Parathyroid adenoma (tissue), 2 donors: ENCODE measurements at regions not wholly inside any gene's neighbourhood (a gene's known extent, or its start where the extent isn't known, plus 50 kb on each side); places are given as distances from the start of the nearest gene placed in this dataset.

ENCODE experiments used
- H2AFZ ChIP-seq: fragments of 300-600 bp; sonication (generic); one replicate; pipeline ENCODE4 v1.7.0; 2017; ENCODE audit warnings: antibody characterized with exemption, mild to moderate bottlenecking
- H3K27ac ChIP-seq: fragments of 300-600 bp; sonication (generic); one replicate; pipeline ENCODE4 v1.7.0; 2017
- H3K27me3 ChIP-seq: fragments of 300-600 bp; sonication (generic); one replicate; pipeline ENCODE4 v1.7.0; 2017; ENCODE audit warnings: low read length; ENCODE audit not compliant: control insufficient read depth, insufficient read depth
- H3K36me3 ChIP-seq: fragments of 300-600 bp; sonication (generic); one replicate; pipeline ENCODE4 v1.7.0; 2017; ENCODE audit warnings: low read length; ENCODE audit not compliant: control insufficient read depth, insufficient read depth
- H3K4me1 ChIP-seq: fragments of 300-600 bp; sonication (generic); one replicate; pipeline ENCODE4 v1.7.0; 2017; ENCODE audit warnings: control low read depth
- H3K4me2 ChIP-seq: fragments of 300-600 bp; sonication (generic); one replicate; pipeline ENCODE4 v1.7.0; 2017; ENCODE audit warnings: low read length
- H3K4me3 ChIP-seq: fragments of 300-600 bp; sonication (generic); one replicate; pipeline ENCODE4 v1.7.0; 2017; ENCODE audit warnings: low read depth, low read length
- H3K79me2 ChIP-seq: fragments of 300-600 bp; sonication (generic); one replicate; pipeline ENCODE4 v1.7.0; 2017; ENCODE audit warnings: control low read depth
- H3K9ac ChIP-seq: fragments of 300-600 bp; sonication (generic); one replicate; pipeline ENCODE4 v1.7.0; 2017; ENCODE audit warnings: mild to moderate bottlenecking
- H3K9me3 ChIP-seq: fragments of 300-600 bp; sonication (generic); one replicate; pipeline ENCODE4 v1.7.0; 2017; ENCODE audit warnings: low read length; ENCODE audit not compliant: control insufficient read depth
- CTCF ChIP-seq: fragments of 300-600 bp; sonication (generic); IDR thresholded peaks from one replicate; pipeline ENCODE4 v1.7.0; 2017; ENCODE audit warnings: antibody characterized with exemption, mild to moderate bottlenecking
- donor health status: primary hyperparathyroidism.

DNA sequence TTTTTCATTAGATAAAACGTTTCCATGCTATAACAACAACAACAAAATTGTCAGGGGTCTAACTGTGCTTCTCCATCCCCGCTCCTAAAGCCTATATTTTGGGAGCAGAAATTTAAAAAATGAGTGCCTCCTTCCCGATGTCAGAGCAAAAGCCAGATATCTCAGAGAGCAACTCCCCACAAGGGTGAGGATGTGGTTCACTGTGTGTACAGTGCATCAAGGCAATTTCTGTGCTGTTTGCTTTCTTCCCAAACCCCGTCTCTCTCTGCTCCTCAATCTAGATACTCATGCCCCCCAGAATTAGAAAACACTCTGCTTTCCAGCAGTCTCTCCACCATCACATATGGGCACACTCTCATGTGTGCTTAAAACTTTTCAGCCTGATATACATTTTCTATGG is 76.7 kb upstream of the MBNL1 start:
- Histone ChIP-seq H3K4me3 (no peak overlapping the region), H3K9ac (no peak overlapping the region), H3K9me3 (no peaks in the 10 kb centered on the region), H3K4me2 (no peak overlapping the region), H3K4me1 (no peaks in the 10 kb centered on the region), H2AFZ (no peak overlapping the region), H3K27me3 (no peaks in the 10 kb centered on the region), H3K36me3 (no peaks in the 10 kb centered on the region), H3K79me2 (no peaks in the 10 kb centered on the region), H3K27ac (no peak overlapping the region)
- no peak for TF ChIP-seq CTCF

- Histone ChIP-seq H3K9ac (no peak overlapping the region), H3K4me1 (no peaks in the 10 kb centered on the region), H3K79me2 (no peaks in the 10 kb centered on the region), H3K4me2 (no peak overlapping the region), H2AFZ (no peak overlapping the region), H3K36me3 (no peaks in the 10 kb centered on the region), H3K4me3 (no peak overlapping the region), H3K27me3 (no peaks in the 10 kb centered on the region), H3K9me3 (no peaks in the 10 kb centered on the region), H3K27ac (no peak overlapping the region)
- no peak for TF ChIP-seq CTCF
Measured at GRCh38 chr3:152192936-152193672, 75.6 kb upstream of the MBNL1 start.

DNA sequence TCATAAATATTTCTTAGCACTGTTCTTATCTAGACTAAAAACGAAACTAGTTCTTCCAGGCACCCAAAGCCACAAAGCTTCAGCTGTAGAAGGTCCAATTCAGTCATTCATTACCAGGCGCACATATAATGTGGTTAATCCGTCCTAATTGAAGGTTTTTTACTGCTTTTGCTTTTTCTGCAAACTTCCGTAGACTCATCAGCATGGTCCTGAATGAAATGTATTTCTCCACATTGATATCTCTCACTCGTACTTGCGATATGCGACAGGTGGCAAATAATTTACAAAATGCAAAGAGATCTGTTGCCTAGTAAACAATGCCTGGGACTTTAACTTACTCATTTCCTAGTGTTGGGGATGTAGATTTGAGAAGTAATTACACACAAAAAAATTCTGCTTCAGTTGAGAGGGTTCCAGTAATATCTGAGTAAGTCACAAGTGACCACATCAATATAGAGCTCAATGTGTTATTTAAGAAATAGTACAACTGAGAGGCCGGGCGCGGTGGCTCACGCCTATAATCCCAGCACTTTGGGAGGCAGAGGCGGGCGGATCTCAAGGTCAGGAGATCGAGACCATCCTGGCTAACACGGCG is 75.0 kb upstream of the MBNL1 start:
- Histone ChIP-seq H3K36me3 (no peaks in the 10 kb centered on the region), H3K9me3 (no peaks in the 10 kb centered on the region), H3K4me2 (no peak overlapping the region), H3K9ac (no peak overlapping the region), H2AFZ (no peak overlapping the region), H3K27ac (no peak overlapping the region), H3K79me2 (no peaks in the 10 kb centered on the region), H3K4me3 (no peak overlapping the region), H3K4me1 (no peaks in the 10 kb centered on the region), H3K27me3 (no peaks in the 10 kb centered on the region)
- TF ChIP-seq CTCF: no peak

DNA sequence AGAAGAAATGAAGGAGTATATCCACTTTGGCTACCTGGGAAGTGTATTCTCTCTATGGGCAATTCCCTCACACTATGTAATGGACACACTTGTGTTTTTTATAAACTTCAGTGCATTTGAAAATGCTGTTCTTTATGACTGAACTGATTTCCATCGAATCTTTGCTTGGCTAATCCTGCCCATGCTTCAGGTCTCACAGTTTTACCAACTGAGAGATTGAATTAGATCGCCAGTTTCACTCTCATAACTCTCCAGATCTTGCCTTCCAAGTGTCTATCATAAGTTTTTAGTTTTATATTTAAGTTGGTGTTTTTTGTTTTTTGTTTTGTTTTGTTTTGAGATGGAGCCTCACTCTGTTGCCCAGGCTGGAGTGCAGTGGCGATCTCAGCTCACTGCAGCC is 73.5 kb upstream of the MBNL1 start:
- H3K9ac ChIP-seq: no peak overlapping the region
- no peak for TF ChIP-seq CTCF
- no peaks in the 10 kb centered on the region for H3K79me2 ChIP-seq
- H3K36me3 ChIP-seq: no peaks in the 10 kb centered on the region
- H3K4me3 ChIP-seq: no peak overlapping the region
- no peak overlapping the region for H2AFZ ChIP-seq
- H3K9me3 ChIP-seq: no peaks in the 10 kb centered on the region
- H3K4me2 ChIP-seq: no peak overlapping the region
- no peak overlapping the region for H3K27ac ChIP-seq
- H3K4me1 ChIP-seq: no peaks in the 10 kb centered on the region
- no peaks in the 10 kb centered on the region for H3K27me3 ChIP-seq

GRCh38 chr3:152196782-152197181 is 71.9 kb upstream of the MBNL1 start:
- Histone ChIP-seq H3K4me1 (no peaks in the 10 kb centered on the region), H3K27me3 (no peaks in the 10 kb centered on the region), H3K9ac (no peak overlapping the region), H3K9me3 (no peaks in the 10 kb centered on the region), H3K4me3 (no peak overlapping the region), H3K27ac (no peak overlapping the region), H2AFZ (no peak overlapping the region), H3K4me2 (no peak overlapping the region), H3K36me3 (no peaks in the 10 kb centered on the region), H3K79me2 (no peaks in the 10 kb centered on the region)
- no peak for TF ChIP-seq CTCF
